ENCODE measurements at regions not wholly inside any gene's neighbourhood (a gene's known extent, or its start where the extent isn't known, plus 50 kb on each side); places are given as distances from the start of the nearest gene placed in this dataset.

DNA sequence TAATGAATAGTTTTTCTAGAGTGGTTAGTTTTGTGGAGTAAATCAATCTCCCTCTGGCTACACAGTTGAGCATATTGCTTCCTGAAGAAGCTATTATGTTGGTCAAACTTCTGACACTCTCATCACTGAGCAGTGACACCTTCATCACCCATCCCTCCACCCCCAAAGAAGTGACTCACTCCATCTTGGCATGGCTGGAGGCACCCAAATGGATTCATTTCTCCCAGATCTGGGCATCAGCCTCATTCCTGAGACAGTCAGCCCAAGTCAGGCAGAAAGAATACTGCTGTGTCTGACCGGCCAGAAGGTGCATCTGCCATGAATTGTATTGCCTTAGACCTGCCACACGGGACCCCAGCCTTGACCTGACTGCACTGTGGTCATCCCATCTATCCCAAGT, 117.0 kb upstream of the HABP2 start:
- TF ChIP-seq, protein P1, sequence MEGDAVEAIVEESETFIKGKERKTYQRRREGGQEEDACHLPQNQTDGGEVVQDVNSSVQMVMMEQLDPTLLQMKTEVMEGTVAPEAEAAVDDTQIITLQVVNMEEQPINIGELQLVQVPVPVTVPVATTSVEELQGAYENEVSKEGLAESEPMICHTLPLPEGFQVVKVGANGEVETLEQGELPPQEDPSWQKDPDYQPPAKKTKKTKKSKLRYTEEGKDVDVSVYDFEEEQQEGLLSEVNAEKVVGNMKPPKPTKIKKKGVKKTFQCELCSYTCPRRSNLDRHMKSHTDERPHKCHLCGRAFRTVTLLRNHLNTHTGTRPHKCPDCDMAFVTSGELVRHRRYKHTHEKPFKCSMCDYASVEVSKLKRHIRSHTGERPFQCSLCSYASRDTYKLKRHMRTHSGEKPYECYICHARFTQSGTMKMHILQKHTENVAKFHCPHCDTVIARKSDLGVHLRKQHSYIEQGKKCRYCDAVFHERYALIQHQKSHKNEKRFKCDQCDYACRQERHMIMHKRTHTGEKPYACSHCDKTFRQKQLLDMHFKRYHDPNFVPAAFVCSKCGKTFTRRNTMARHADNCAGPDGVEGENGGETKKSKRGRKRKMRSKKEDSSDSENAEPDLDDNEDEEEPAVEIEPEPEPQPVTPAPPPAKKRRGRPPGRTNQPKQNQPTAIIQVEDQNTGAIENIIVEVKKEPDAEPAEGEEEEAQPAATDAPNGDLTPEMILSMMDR (IDR thresholded peaks at IDR 0.05), result no peak
- TF ChIP-seq POLR2A (IDR thresholded peaks at IDR 0.05), result no peak
